Lower leg skin (tissue), 3 donors: ENCODE measurements at regions not wholly inside any gene's neighbourhood (a gene's known extent, or its start where the extent isn't known, plus 50 kb on each side); places are given as distances from the start of the nearest gene placed in this dataset.

ENCODE experiments used
- CTCF ChIP-seq, 3 donors: fragments of 450-650 bp; IDR thresholded peaks; one replicate each; pipeline ENCODE4 v1.5.1; 2016; ENCODE audit warnings: antibody characterized with exemption in 3 of 3, mild to moderate bottlenecking in 3 of 3, moderate library complexity in 2 of 3
- POLR2A ChIP-seq, 2 donors: fragments of 450-650 bp; IDR thresholded peaks; one replicate each; pipeline ENCODE4 v1.6.1; 2016 to 2017; ENCODE audit warnings: antibody characterized with exemption in 2 of 2, mild to moderate bottlenecking in 1 of 2, moderate library complexity in 1 of 2

- no peak for TF ChIP-seq CTCF (IDR thresholded peaks at IDR 0.05)
- no peak for TF ChIP-seq POLR2A (IDR thresholded peaks at IDR 0.05)
These were observed 1360.0 kb downstream of the TECRL start for GRCh38 chr4:63049278-63049677.
